ENCODE measurements at regions not wholly inside any gene's neighbourhood (a gene's known extent, or its start where the extent isn't known, plus 50 kb on each side); places are given as distances from the start of the nearest gene placed in this dataset.
"Not testable (repeated sequence)": the region's sequence is repeated elsewhere in the genome, so short reads cannot be mapped to it uniquely, and the experiment has no call there.

- Histone ChIP-seq H3K4me1 (ENCODE audit: control insufficient read depth in 1 of 2, insufficient read depth in 2 of 2, low read length in 2 of 2) (no peaks in the 10 kb centered on the region), H3K27ac (ENCODE audit: low read length) (no peak overlapping the region), H3K27me3 (ENCODE audit: low read depth, low read length) (no peaks in the 10 kb centered on the region), H3K9me3 (ENCODE audit: control insufficient read depth in 1 of 2, low read length in 2 of 2) (peaks cover 0 to 18% of the 10 kb centered on the region in 2 donors), H3K4me3 (ENCODE audit: low read depth in 1 of 2, low read length in 2 of 2) (no peak overlapping the region), H3K36me3 (ENCODE audit: control insufficient read depth in 1 of 2, insufficient read depth in 2 of 2, low read length in 2 of 2) (no peaks in the 10 kb centered on the region)
These were observed 78.6 kb upstream of the ZNF479 start for GRCh38 chr7:57210871-57211270.

- Histone ChIP-seq H3K9me3 (ENCODE audit: control insufficient read depth in 1 of 2, low read length in 2 of 2) (peaks cover 0 to 20% of the 10 kb centered on the region in 2 donors), H3K27me3 (ENCODE audit: low read depth, low read length) (no peaks in the 10 kb centered on the region), H3K27ac (ENCODE audit: low read length) (no peak overlapping the region), H3K36me3 (ENCODE audit: control insufficient read depth in 1 of 2, insufficient read depth in 2 of 2, low read length in 2 of 2) (no peaks in the 10 kb centered on the region), H3K4me3 (ENCODE audit: low read depth in 1 of 2, low read length in 2 of 2) (no peak overlapping the region), H3K4me1 (ENCODE audit: control insufficient read depth in 1 of 2, insufficient read depth in 2 of 2, low read length in 2 of 2) (no peaks in the 10 kb centered on the region)
These were observed 79.3 kb upstream of the ZNF479 start for GRCh38 chr7:57211428-57212100.

GRCh38 chr7:57215423-57215822 is 83.2 kb upstream of the ZNF479 start:
- H3K9me3 ChIP-seq (ENCODE audit: control insufficient read depth in 1 of 2, low read length in 2 of 2), result peaks cover 0 to 29% of the 10 kb centered on the region in 2 donors
- no peaks in the 10 kb centered on the region for H3K36me3 ChIP-seq (ENCODE audit: control insufficient read depth in 1 of 2, insufficient read depth in 2 of 2, low read length in 2 of 2)
- no peak overlapping the region for H3K4me3 ChIP-seq (ENCODE audit: low read depth in 1 of 2, low read length in 2 of 2)
- no peak overlapping the region for H3K27ac ChIP-seq (ENCODE audit: low read length)
- no peaks in the 10 kb centered on the region for H3K4me1 ChIP-seq (ENCODE audit: control insufficient read depth in 1 of 2, insufficient read depth in 2 of 2, low read length in 2 of 2)
- H3K27me3 ChIP-seq (ENCODE audit: low read depth, low read length), result no peaks in the 10 kb centered on the region

GRCh38 chr7:57216340-57216739 is 84.1 kb upstream of the ZNF479 start:
- Histone ChIP-seq H3K9me3 (ENCODE audit: control insufficient read depth in 1 of 2, low read length in 2 of 2) (peaks cover 0 to 38% of the 10 kb centered on the region in 2 donors), H3K36me3 (ENCODE audit: control insufficient read depth in 1 of 2, insufficient read depth in 2 of 2, low read length in 2 of 2) (no peaks in the 10 kb centered on the region), H3K4me3 (ENCODE audit: low read depth in 1 of 2, low read length in 2 of 2) (no peak overlapping the region), H3K4me1 (ENCODE audit: control insufficient read depth in 1 of 2, insufficient read depth in 2 of 2, low read length in 2 of 2) (no peaks in the 10 kb centered on the region), H3K27ac (ENCODE audit: low read length) (no peak overlapping the region), H3K27me3 (ENCODE audit: low read depth, low read length) (no peaks in the 10 kb centered on the region)

GRCh38 chr7:57218196-57218716 is 86.0 kb upstream of the ZNF479 start:
- Histone ChIP-seq H3K4me1 (ENCODE audit: control insufficient read depth in 1 of 2, insufficient read depth in 2 of 2, low read length in 2 of 2) (no peaks in the 10 kb centered on the region), H3K27ac (ENCODE audit: low read length) (no peak overlapping the region), H3K4me3 (ENCODE audit: low read depth in 1 of 2, low read length in 2 of 2) (no peak overlapping the region), H3K36me3 (ENCODE audit: control insufficient read depth in 1 of 2, insufficient read depth in 2 of 2, low read length in 2 of 2) (no peaks in the 10 kb centered on the region), H3K27me3 (ENCODE audit: low read depth, low read length) (no peaks in the 10 kb centered on the region), H3K9me3 (ENCODE audit: control insufficient read depth in 1 of 2, low read length in 2 of 2) (peaks cover 0 to 37% of the 10 kb centered on the region in 2 donors)

GRCh38 chr7:57220746-57221145 is 88.5 kb upstream of the ZNF479 start:
- Histone ChIP-seq H3K9me3 (ENCODE audit: control insufficient read depth in 1 of 2, low read length in 2 of 2) (peaks cover 0 to 35% of the 10 kb centered on the region in 2 donors), H3K27me3 (ENCODE audit: low read depth, low read length) (no peaks in the 10 kb centered on the region), H3K4me3 (ENCODE audit: low read depth in 1 of 2, low read length in 2 of 2) (no peak overlapping the region), H3K27ac (ENCODE audit: low read length) (no peak overlapping the region), H3K36me3 (ENCODE audit: control insufficient read depth in 1 of 2, insufficient read depth in 2 of 2, low read length in 2 of 2) (no peaks in the 10 kb centered on the region), H3K4me1 (ENCODE audit: control insufficient read depth in 1 of 2, insufficient read depth in 2 of 2, low read length in 2 of 2) (no peaks in the 10 kb centered on the region)

GRCh38 chr7:57225666-57226065 is 93.4 kb upstream of the ZNF479 start:
- no peaks in the 10 kb centered on the region for H3K4me1 ChIP-seq (ENCODE audit: control insufficient read depth in 1 of 2, insufficient read depth in 2 of 2, low read length in 2 of 2)
- H3K9me3 ChIP-seq (ENCODE audit: control insufficient read depth in 1 of 2, low read length in 2 of 2), result peaks cover 0 to 17% of the 10 kb centered on the region in 2 donors
- H3K36me3 ChIP-seq (ENCODE audit: control insufficient read depth in 1 of 2, insufficient read depth in 2 of 2, low read length in 2 of 2), result no peaks in the 10 kb centered on the region
- H3K27me3 ChIP-seq (ENCODE audit: low read depth, low read length), result no peaks in the 10 kb centered on the region
- no peak overlapping the region for H3K27ac ChIP-seq (ENCODE audit: low read length)
- H3K4me3 ChIP-seq (ENCODE audit: low read depth in 1 of 2, low read length in 2 of 2), result no peak overlapping the region

GRCh38 chr7:57241236-57241635 is 109.0 kb upstream of the ZNF479 start:
- H3K9me3 ChIP-seq (ENCODE audit: control insufficient read depth in 1 of 2, low read length in 2 of 2), result peaks cover 0 to 59% of the 10 kb centered on the region in 2 donors
- not testable (repeated sequence) for H3K27ac ChIP-seq (ENCODE audit: low read length); H3K27me3 ChIP-seq (ENCODE audit: low read depth, low read length); H3K4me1 ChIP-seq (ENCODE audit: control insufficient read depth in 1 of 2, insufficient read depth in 2 of 2, low read length in 2 of 2); H3K36me3 ChIP-seq (ENCODE audit: control insufficient read depth in 1 of 2, insufficient read depth in 2 of 2, low read length in 2 of 2); H3K4me3 ChIP-seq (ENCODE audit: low read depth in 1 of 2, low read length in 2 of 2)

GRCh38 chr7:57243551-57243950 is 111.3 kb upstream of the ZNF479 start:
- H3K27ac ChIP-seq (ENCODE audit: low read length); H3K27me3 ChIP-seq (ENCODE audit: low read depth, low read length); H3K4me3 ChIP-seq (ENCODE audit: low read depth in 1 of 2, low read length in 2 of 2); H3K4me1 ChIP-seq (ENCODE audit: control insufficient read depth in 1 of 2, insufficient read depth in 2 of 2, low read length in 2 of 2); H3K36me3 ChIP-seq (ENCODE audit: control insufficient read depth in 1 of 2, insufficient read depth in 2 of 2, low read length in 2 of 2): not testable (repeated sequence)
- peaks cover 0 to 58% of the 10 kb centered on the region in 2 donors for H3K9me3 ChIP-seq (ENCODE audit: control insufficient read depth in 1 of 2, low read length in 2 of 2)

GRCh38 chr7:57244345-57244980 is 112.2 kb upstream of the ZNF479 start:
- H3K27me3 ChIP-seq (ENCODE audit: low read depth, low read length); H3K4me3 ChIP-seq (ENCODE audit: low read depth in 1 of 2, low read length in 2 of 2); H3K27ac ChIP-seq (ENCODE audit: low read length); H3K4me1 ChIP-seq (ENCODE audit: control insufficient read depth in 1 of 2, insufficient read depth in 2 of 2, low read length in 2 of 2); H3K36me3 ChIP-seq (ENCODE audit: control insufficient read depth in 1 of 2, insufficient read depth in 2 of 2, low read length in 2 of 2): not testable (repeated sequence)
- H3K9me3 ChIP-seq (ENCODE audit: control insufficient read depth in 1 of 2, low read length in 2 of 2), result peaks cover 0 to 55% of the 10 kb centered on the region in 2 donors

GRCh38 chr7:57245206-57245605 is 113.0 kb upstream of the ZNF479 start:
- H3K27ac ChIP-seq (ENCODE audit: low read length), result no peak overlapping the region
- H3K27me3 ChIP-seq (ENCODE audit: low read depth, low read length), result no peaks in the 10 kb centered on the region
- no peaks in the 10 kb centered on the region for H3K36me3 ChIP-seq (ENCODE audit: control insufficient read depth in 1 of 2, insufficient read depth in 2 of 2, low read length in 2 of 2)
- no peaks in the 10 kb centered on the region for H3K4me1 ChIP-seq (ENCODE audit: control insufficient read depth in 1 of 2, insufficient read depth in 2 of 2, low read length in 2 of 2)
- peaks cover 3 to 49% of the 10 kb centered on the region in 2 donors for H3K9me3 ChIP-seq (ENCODE audit: control insufficient read depth in 1 of 2, low read length in 2 of 2)
- no peak overlapping the region for H3K4me3 ChIP-seq (ENCODE audit: low read depth in 1 of 2, low read length in 2 of 2)
